NCI-H1092 (cell line): ENCODE measurements at regions not wholly inside any gene's neighbourhood (a gene's known extent, or its start where the extent isn't known, plus 50 kb on each side); places are given as distances from the start of the nearest gene placed in this dataset.
"Not testable (repeated sequence)": the region's sequence is repeated elsewhere in the genome, so short reads cannot be mapped to it uniquely, and the experiment has no call there.

Experiments
- DNase-seq: peaks from one replicate; lab custom pipeline; 2025; lab: John Stamatoyannopoulos, UW

DNA sequence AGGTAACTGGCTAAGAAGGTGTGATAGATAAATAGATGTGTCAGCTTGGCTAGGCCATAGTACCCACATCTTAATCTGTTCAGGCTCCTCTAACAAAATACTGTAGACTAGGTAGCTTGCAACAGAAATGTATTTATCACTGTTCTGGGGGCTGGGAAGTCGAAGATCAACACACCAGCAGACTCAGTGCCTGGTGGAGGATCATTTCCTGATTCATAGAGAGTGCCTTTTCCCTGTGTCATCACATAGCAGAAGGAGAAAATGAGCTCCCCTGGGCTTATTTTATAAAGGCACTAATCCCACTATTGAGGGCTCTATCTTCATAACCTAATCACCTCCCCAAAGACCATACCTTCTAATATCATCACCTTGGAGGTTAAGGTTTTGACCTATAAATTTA is 532.7 kb upstream of the OLFM3 start:
- DNase-seq: no peak

DNA sequence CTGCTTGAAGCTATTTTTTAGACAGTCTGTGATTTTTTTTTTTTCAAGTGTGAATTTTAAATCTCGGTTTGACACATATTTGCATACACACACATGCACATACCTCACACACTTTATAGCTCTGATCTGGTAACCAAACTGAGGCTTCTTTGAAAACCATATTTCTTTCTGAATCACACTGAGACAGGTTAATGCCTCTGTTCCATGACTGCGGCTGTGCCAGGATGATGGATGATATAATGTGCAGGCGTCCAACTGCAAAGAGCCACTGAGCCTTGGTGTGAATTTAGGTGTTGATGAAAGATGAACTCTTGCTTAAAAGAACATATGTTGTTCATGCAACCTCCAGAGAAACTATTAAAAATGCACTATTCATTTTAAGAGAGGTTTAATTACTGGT is 504.0 kb upstream of the OLFM3 start:
- no peak for DNase-seq

DNA sequence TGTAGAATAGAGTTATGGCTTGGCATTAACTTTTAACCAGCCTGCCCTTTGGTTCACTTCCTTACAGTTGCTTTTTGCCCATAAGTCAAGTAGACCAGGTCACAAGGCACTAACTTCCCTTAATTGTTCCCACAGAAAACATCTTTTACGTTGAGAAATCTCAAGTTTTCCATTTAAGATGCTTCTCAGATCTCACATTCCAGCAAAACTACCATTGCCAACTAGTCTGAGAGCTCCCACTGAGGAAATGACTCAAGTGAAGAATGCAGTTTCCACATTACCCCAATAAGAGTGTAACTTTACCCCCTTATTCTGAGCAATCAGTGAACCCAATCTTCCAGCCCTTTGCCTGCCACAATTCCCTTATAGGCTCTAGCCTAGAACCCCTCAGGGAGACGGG is 502.2 kb upstream of the OLFM3 start:
- no peak for DNase-seq

DNA sequence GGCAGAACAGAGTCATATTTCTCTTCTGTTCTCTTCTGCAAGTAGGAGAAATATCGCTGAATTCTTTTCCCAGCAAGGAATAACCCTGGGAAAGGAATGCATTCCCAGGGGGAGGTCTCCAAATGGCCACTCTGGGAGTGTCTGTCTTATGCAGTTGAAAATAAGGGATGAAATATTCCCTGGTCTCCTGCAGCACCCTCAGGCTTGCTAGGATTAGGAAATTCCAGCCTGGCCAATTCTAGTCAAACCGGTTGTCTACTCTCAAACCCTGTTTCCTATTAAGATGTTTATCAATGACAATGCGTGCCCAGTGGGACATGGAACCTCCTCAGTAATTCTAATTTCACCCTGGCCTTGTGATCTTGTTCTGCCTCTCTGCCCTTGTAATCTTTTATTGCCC is 501.1 kb upstream of the OLFM3 start:
- not testable (repeated sequence) for DNase-seq

DNA sequence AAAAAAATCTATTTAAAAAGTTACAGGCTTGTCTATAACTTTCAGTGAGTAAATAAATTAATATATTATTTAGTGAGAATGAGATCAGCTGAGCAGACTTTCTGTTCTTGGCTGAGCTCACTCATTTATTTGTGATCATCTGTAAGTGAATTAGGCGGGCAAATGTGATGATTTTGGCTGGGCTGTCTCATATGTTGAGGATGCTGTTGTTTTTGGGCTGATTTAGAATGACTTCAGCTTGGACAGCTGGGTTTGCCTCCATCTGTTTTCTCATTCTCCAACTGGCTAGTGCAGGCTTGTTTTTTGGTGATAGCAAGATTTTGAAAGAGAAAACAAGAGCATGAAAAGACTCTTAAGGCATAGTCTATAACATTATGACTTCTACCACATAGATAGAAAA is 475.8 kb upstream of the OLFM3 start:
- DNase-seq: no peak

DNA sequence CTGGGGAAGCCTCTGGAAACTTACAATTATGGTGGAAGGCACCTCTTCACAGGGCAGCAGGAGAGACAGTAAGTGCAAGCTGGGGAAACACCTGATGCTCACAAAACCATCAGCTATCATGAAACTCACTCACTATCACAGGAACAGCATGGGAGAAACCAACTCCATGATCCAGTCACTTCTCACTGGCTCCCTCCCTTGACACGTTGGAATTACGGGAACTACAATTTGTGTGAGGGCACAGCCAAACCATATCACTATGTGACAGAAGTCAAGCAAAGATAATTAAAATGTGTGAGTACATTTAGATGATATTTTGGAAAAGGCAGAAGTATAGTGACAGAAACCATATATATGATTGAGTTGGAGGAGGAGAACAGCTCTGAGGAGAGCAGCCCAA is 474.0 kb upstream of the OLFM3 start:
- no peak for DNase-seq

DNA sequence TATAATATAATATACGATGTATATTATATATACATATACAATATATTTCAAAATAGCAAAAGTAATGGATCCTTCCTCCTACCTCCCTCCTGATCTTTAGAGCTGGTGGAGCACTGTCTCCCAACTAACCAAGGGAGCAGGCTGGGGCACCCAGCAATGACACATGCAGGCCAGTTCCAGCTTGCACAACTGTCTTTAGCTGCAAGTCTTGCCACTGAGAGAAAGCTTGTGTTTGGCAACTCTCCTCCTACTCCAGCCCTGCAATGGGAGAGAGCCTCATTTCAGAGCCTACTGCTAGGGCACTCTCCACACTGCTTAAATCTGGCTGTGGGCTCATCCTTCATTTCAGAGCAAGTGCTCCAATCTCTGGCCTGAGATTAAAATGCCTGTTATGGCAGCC is 469.8 kb upstream of the OLFM3 start:
- DNase-seq: no peak

DNA sequence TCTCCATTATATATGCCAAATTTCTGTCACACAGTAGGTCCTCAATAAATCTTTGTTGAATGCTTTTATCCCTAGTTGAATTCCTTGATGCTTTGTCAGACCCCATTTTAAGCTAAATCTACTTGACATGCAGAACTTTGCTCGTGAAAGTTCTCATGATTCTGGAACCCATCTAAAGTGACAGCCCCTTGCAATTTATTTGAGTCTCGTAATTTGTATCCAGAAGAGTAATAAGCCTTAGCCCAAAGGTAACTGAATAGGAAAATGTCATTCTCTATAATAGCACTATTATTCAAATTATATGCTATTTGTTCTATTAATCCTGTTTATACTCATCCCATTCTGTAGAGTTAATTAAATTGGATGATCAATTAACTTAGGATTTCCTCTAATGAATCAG is 466.6 kb upstream of the OLFM3 start:
- DNase-seq: no peak

DNA sequence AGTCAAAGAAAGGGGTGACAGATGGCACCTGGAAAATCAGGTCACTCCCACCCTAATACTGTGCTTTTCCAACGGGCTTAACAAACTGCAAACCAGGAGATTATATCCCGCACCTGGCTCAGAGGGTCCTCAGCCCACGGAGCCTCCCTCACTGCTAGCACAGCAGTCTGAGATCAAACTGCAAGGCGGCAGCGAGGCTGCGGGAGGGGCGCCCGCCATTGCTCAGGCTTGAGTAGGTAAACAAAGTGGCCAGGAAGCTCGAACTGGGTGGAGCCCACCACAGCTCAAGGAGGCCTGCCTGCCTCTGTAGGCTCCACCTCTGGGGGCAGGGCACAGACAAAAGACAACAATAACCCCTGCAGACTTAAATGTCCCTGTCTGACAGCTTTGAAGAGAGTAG is 445.6 kb upstream of the OLFM3 start:
- not testable (repeated sequence) for DNase-seq

DNA sequence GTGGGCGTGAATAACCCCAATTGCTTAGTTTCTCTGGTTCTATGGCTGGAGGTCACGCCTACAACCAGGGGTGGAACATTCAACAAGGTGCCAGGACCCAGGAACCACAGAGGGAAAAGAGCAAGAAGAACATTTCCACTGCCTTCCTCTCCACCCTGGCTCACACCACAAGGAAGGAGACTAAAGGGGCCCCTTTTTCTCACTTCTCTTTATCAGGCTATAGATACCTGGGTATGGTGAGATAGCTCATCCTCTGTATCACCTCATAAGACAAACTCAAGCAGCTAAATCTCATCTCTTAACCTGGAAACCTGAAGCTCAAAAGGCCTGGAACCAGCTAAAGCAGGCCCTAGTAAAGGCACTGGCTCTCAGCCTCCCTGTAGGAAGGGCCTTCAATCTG is 438.8 kb upstream of the OLFM3 start:
- no peak for DNase-seq

DNA sequence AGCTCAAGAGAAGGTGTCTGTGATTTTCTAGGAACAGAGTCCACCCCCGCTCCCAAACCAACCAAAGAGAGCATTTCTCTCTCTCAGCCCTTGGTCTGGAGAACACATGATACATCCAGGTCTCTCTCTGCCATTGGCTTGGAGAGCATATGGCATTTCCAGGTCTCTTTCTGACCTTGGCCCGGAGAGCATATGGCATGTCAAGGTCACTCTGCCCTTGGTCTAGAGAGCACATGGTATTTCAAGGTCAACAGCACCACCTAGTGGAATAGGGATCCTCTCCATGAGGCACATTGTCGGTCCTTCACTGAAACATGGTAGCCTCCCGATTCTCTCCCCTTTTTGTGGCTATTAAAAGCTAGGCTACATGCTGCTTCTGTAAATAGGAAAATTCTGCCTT is 437.7 kb upstream of the OLFM3 start:
- DNase-seq: peak; percentile 2

DNA sequence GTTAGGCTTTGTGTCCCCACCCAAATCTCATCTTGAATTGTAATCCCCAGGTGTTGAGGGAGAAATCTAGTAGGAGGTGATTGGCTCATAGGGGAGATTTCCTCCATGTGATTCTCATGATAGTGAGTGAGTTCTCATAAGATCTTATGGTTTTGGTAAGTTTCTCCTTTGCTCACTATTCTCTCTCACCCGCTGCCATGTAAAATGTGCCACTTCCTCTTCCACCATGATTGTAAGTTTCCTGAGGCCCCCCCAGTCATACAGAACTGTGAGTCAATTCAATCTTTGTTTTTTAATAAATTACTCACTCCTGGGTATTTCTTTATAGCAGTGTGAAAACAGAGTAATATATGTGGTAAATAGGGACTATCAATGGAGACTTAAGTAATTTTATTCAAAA is 434.5 kb upstream of the OLFM3 start:
- no peak for DNase-seq

DNA sequence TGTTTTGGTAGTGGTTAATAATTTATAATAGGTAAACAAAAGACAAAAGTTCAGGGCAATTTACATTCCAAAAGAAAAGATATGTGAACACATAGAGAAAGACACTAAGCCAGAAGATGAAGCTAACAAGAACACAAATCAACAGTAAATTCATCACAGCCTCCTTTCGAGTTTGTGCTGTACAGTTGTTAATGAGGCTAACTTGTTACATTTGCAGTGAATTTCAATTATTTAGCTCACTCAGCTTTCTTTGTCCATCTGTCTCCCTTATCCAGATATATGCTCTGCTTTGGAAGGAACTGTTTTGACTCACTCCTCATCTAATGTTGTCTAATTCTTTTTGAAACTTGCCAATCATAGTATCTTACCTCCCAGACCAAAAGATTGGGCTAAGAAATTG is 423.3 kb upstream of the OLFM3 start:
- DNase-seq: no peak
